ENCODE measurements at regions not wholly inside any gene's neighbourhood (a gene's known extent, or its start where the extent isn't known, plus 50 kb on each side); places are given as distances from the start of the nearest gene placed in this dataset.
"Not testable (repeated sequence)": the region's sequence is repeated elsewhere in the genome, so short reads cannot be mapped to it uniquely, and the experiment has no call there.

GRCh38 chr9:81071108-81071507 lies 618.2 kb downstream of the TLE1 start:
- DNase-seq (ENCODE audit: low spot score) (no peak), ATAC-seq (ENCODE audit: low FRiP score) (no peak)
- no peak for TF ChIP-seq CTCF (IDR thresholded peaks at IDR 0.05)

GRCh38 chr9:81070689-81071088 lies 618.7 kb downstream of the TLE1 start:
- ATAC-seq (ENCODE audit: low FRiP score) (no peak), DNase-seq (ENCODE audit: low spot score) (no peak)
- no peak for TF ChIP-seq CTCF (IDR thresholded peaks at IDR 0.05)

GRCh38 chr9:81069923-81070322 lies 619.4 kb downstream of the TLE1 start:
- DNase-seq (ENCODE audit: low spot score) (no peak), ATAC-seq (ENCODE audit: low FRiP score) (no peak)
- TF ChIP-seq CTCF (IDR thresholded peaks at IDR 0.05): no peak

GRCh38 chr9:81069038-81069795 lies 620.1 kb downstream of the TLE1 start:
- DNase-seq (ENCODE audit: low spot score): no peak
- no peak for TF ChIP-seq CTCF (IDR thresholded peaks at IDR 0.05)
- no peak for ATAC-seq (ENCODE audit: low FRiP score)

GRCh38 chr9:81062995-81063394 lies 626.4 kb downstream of the TLE1 start:
- not testable (repeated sequence) for DNase-seq (ENCODE audit: low spot score); ATAC-seq (ENCODE audit: low FRiP score)

- ATAC-seq (ENCODE audit: low FRiP score): no peak
- TF ChIP-seq CTCF (IDR thresholded peaks at IDR 0.05): no peak
- DNase-seq (ENCODE audit: low spot score): no peak
These were observed 630.6 kb downstream of the TLE1 start for GRCh38 chr9:81058782-81059181.

GRCh38 chr9:81053298-81054025 lies 635.9 kb downstream of the TLE1 start:
- no peak for DNase-seq (ENCODE audit: low spot score)
- no peak for ATAC-seq (ENCODE audit: low FRiP score)
- TF ChIP-seq CTCF (IDR thresholded peaks at IDR 0.05): no peak
